ENCODE measurements at regions not wholly inside any gene's neighbourhood (a gene's known extent, or its start where the extent isn't known, plus 50 kb on each side); places are given as distances from the start of the nearest gene placed in this dataset.

GRCh38 chr4:8710946-8711345 is 118.4 kb downstream of the CPZ start:
- DNase-seq (ENCODE audit: low spot score), result no peak

DNA sequence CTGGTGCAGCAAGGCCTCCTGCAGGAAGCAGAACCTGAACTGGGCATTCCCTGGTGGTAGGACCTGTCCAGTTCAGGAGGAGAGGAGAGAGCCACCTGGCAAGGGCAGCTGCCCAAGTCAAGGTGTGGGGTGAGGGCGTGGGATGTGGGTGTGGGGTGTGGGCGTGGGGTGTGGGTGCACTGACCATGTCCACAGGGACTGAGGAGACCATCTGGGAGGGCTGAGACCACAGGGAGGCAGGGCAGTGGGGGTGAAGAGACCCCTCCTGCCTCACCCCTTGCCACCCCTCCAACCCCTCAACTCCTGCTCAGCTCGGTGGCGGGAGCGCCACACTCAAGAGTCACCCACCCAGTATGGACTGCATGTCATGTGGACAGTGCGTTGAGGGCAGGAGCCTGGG is 117.9 kb downstream of the CPZ start:
- no peak for DNase-seq (ENCODE audit: low spot score)

- no peak for DNase-seq (ENCODE audit: low spot score)
Measured at GRCh38 chr4:8709729-8710360, 117.3 kb downstream of the CPZ start.

DNA sequence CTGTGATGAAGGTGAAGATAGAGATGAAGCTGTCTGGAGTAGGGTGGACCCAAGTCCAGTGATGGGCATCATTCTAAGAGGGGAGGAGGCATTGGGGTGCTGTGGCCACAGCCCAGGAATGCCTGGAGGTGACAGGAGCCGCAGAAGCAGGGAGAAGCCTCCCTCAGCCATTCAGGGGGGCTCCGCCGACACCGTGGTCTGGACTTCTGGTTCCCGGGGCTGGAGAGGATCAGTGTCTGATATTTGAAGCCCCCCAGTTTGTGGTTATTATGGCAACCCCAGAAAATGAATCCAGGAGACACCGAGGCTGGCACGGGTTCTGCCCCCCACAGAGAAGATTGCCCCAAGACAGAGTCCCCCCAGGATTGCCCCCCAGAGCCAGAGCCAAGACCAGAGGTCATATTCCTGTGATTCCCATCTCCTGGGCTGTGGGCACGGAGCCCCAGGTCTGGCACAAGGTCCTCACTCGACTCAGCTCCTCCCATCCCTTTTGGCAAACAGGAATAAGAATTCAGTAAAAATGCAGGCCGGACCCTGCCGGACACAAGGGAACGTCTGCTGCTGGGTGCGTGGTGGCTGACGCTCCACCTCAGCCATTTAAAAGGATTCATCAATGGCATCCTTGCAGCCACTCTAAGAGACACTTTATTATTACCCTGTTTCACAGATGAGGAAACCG is 116.6 kb downstream of the CPZ start:
- DNase-seq (ENCODE audit: low spot score), result no peak

- no peak for DNase-seq (ENCODE audit: low spot score)
Measured at GRCh38 chr4:8708401-8709021, 115.9 kb downstream of the CPZ start.

DNA sequence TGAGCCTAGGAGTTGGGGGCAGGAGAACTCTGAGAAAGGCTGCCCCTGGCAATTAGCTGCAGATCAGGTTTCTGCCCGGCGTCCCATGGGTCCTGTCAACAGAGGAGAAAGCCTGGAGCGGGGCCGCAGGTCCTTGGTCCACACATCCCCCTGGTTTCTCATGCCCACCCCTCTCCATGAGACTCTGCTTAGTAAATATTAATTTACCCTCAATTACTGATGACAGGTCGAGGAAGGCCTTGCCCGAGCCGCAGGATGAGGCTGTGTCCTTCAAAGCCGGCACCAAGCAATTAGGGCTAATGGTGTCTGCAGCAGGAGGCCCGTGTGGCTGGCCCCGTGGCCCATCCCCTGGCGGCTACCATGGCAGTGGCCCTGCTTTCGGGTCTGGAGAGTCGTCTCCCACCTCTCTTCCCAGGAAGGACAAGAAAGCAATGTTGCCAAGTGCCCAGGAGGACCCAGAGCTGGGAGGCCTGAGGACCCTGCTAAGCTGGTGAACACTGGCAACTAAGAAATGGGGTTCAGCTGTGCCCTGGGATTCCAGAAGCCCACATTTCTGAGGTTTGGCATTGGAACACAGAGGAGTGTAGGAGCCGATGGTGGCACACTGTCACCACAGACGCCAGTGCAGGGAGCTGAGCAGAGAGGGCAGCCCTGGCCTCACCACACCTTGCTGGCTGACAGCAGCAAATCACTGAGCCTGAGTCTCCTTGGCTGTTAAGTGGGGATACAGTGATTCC is 114.6 kb downstream of the CPZ start:
- DNase-seq (ENCODE audit: low spot score), result no peak

DNA sequence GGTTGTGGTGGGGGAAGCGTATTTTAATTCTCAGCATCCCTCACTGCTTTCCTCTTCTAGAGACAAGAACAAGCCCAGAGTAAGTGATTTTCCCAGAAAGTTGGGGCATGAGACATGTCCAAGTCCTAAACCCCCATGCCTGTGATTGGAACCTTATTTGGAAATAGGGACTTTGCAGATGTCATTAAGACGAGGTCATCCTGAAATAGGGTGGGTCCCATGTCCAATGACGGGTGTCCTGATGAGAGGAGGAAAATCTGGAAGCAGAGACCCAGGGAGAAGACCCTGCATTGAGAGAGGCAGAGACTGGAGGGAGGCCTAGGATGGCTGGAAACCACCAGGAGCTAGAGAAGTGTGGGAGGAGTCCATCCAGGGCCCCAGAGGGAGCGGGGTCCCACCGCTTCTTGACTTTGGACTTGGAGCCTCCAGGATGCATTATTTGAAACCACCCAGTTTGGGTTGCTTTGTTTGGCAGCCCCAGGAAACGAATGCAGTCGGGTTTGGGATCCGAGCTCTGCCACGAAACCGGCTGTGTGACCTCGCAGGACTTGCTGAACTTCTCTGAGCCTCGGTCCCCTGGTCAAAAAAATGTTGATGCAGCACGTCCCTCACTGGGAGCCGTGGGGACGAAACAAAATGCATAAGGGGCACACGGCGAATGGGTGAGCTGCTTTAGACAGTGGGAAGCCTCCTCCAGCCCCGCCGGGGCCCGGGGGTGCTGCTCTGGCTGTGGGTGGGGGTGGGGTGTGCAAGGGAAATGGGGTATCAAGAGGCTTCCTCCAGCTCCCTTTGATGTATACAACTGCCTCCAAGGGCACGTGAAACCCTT is 113.9 kb downstream of the CPZ start:
- no peak for DNase-seq (ENCODE audit: low spot score)

- no peak for DNase-seq (ENCODE audit: low spot score)
Measured at GRCh38 chr4:8705161-8706145, 112.9 kb downstream of the CPZ start.

- no peak for DNase-seq (ENCODE audit: low spot score)
Measured at GRCh38 chr4:8704632-8705031, 112.1 kb downstream of the CPZ start.

- no peak for DNase-seq (ENCODE audit: low spot score)
Measured at GRCh38 chr4:8703857-8704495, 111.4 kb downstream of the CPZ start.

DNA sequence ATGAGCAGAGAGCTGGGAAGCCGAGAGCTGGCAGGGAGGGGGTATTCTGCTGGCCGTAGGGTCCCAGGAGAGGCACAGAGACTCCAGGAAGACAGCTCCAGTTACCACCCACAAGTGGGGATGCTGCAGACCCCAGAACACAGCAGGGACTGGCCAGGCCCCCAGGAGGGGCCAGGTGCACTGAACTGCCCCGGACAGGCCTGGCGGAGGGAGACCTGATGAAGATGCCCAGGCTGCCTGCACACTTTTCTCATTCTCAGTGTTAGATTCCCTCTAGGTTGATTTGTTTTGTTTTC is 110.8 kb downstream of the CPZ start:
- DNase-seq (ENCODE audit: low spot score), result no peak

DNA sequence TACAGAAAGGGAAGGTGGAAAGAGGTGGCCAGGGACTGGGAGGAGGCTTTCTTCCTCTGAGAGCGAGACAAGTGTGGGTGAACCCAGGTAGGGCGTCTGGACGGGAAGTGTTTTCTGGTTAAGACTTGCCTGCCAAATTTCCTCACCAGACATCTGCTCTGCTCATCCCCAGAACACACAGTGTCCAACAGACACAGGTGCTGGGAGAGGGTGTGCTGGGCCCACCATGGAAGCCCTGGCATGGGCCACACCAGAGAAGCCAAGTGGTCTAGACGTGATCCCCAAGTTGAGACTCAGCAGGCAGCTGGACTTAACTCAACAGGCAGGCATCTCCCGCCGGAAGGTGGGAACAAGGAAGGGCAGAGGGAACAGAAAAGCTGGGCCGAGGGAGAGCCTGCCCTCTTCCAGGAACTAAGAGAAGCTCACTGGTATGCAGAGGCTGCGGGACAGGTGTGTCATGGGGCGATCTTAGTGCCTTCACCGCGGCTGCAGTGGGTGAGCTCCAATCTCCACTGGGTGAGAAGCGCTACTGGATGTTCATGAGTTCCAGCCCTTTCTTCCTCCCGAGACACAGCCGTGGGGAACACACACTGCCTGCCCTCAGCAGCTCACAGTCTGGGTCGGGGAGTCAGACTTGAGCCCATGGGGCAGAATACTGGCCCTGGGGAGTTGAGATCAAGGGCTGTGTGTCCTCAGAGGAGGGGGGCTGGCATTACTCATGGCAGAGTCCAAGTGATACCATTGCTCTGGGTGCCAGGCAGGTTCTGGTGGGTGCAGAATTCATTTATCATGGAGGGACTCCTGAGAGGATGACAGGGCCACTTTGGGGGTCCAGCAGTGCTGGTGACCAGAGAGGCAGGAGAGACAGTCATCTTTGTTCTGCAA is 110.2 kb downstream of the CPZ start:
- no peak for DNase-seq (ENCODE audit: low spot score)

- DNase-seq (ENCODE audit: low spot score), result no peak
Measured at GRCh38 chr4:8702020-8702495, 109.5 kb downstream of the CPZ start.

DNA sequence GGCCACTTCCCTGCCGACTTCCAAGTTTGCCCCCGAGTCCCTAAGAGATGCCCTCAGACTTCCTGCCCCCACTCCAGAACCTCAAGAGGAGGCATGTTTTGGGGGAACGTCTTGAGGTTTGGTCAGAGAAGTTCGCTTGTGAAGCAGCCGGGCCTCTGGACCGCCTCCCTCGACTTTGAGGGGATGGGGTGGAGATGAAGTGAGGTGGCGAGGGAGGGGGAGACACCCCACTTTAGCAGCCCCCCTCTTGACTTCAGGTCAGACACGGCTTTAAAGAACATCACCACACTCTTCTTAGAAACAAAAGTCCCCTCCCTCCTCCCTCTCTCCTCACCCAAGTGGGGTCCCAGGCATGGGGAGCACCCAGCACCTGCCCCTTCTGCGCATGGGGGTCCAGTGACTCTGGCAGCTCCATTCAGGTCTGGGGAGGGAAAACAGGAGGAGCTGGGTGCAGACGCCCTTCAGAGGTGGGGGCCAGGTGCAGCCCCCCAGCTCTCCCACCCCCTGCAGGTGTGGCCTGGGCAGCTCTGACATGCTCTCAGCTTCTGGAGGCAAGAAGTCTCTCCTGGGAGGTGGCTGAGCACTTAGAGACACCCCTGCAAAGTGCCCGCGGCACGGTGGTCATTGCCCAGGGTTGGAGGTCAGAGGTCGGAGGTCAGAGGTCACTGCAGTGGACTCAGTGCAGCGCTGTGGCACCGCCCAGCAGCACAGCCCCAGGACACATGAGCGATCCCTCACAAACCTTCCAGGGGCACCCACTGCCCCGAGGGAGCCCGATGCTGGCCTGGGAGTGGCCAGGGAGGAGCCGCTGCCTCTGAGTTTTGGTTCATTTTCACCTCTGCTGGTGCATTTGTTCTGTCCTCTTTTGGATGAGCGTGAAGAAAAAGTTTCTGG is 108.8 kb downstream of the CPZ start:
- no peak for DNase-seq (ENCODE audit: low spot score)

DNA sequence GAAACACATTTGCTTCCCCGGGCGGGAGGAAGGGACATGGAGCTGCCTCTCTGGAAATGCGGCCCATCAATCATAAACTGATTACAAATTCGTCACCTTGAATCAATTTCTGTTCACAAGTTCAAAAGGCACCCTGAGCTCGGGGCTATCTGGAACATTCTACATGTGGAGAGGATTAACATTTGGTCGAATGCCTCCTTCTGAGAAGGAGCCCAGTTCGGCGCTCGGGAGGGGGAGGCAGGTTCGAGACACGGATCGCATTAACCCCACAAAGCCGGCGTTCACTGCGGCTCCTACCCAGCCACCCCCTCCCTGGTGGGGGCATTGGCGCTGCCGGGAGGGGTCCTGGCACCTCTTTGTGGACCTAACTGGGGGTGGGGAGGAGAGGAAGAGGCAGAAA is 108.0 kb downstream of the CPZ start:
- DNase-seq (ENCODE audit: low spot score), result no peak

DNA sequence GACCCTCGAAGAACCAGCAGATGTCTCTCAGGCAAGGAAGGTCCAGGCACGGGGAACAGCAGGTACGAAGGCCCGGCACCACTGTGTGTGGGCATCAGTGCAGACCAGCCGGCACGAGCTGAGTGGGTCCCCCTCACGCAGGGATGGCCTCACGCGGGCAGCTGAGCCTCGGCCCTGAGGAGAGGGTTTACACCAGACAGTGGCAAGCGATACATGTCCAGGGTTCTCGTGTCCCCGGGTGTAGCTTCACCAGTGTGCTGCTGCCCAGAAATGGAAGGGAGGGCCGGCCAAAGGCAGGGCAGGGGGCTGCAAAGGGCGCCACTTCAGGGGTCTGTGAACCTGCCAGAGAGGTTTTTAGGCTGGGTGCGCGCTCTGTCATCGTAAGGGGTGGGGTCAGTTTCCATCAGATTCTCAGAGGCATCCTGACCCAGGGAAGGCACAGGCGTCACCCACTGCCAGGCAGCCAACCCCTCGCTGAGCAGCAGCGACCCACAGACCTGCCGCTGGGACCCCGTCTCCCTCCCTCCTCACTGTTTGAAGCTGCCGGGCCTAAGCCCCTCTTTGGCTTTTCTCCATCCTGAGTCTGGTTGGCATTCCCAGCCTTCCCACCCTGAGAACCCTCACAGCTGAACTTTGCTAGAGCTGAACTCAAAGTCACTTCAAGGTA is 107.0 kb downstream of the CPZ start:
- no peak for DNase-seq (ENCODE audit: low spot score)

DNA sequence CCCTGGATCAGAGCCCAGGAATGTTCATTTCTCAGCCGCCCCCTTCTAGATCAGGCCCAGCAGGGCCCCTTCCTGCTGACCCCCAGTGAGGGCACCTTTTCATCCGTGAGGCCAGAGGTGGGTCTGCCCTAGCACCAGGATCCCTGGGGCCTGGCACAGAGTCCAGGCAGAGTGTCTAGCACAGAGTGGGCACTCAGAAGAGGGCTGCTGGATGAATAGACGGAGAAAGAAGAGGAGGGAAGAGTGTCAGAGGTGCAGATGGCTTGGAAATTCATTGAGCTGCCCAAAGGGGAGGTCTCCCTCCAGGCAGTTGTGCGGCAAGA is 106.5 kb downstream of the CPZ start:
- no peak for DNase-seq (ENCODE audit: low spot score)
